HG02610 (cell line): ENCODE measurements at regions not wholly inside any gene's neighbourhood (a gene's known extent, or its start where the extent isn't known, plus 50 kb on each side); places are given as distances from the start of the nearest gene placed in this dataset.
"Not testable (repeated sequence)": the region's sequence is repeated elsewhere in the genome, so short reads cannot be mapped to it uniquely, and the experiment has no call there.

Experiments used
- ATAC-seq: cut with Tn5 transposase; IDR thresholded peaks from one replicate; pipeline ENCODE4 v1.9.1; 2021; ENCODE audit warnings: mild to moderate bottlenecking, moderate library complexity; ENCODE audit not compliant: unreplicated experiment

DNA sequence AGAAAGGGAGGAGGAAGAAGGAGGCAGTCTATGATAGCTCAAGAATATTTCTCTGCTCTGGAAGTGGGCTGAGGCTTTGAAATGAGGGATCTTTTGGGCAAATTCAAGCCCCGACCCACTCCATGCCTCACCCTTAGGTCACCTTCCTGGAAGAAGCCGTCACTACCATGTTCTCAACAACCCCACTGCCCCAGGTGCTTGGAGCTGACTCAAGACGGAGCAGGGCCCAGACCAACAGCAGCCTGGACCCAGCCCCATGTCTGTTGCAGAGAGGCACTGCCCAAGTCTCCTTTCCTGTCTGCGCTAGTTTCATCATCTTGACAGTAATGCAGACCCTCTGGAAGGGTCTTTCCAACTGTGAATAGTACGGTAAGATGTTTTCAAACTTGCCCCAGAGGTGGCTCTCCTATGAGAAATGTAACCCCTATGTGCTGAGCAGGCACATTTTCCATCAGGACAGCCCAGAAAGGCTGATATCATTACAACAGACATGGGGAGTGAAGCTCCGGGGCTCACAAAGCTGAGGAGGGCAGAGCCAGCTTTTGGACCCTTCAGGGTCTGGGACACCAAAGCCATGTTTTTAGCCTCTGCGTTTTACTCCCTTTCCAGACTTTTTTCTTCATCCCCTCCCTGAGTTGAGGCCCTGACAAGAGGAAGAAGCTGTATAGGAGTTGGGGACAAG lies 128.2 kb upstream of the LARP1 start:
- ATAC-seq = no peak

DNA sequence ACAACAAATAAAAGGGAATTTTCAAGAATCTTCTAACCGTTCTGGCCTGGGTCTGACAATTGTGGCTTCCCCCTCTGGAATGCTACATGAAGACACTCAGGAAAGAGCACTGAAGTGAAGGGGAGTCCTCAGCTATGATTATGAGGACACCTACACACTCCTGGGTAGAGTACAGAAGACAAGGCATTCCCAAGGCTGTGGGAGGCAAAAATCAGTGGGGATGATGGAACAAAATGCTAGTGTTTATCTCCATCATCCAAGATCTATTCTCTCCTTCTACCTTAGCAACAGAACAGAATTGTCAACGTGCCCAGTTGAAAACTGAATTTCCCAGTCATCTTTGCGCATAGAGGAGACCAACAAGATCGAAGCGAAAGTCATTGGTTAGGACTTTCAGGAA lies 130.1 kb upstream of the LARP1 start:
- ATAC-seq = no peak

DNA sequence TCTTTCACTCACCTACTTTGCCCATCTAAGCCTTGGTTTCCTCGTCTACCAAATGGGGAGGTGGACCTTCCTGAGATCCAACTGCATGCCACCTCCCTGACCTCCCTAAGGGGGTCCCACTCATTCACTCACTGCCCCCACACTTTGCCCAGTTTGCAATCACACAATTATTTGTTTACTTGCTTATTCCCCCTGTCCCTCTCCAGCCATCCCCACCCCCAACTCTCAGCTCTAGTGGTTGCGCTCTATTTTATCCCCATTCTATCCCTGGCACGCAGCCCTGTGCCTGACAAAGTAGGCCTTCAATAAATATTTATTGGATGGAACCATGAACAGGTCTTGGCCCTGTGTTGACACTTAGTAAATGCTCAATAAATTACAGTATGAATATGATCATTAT lies 130.8 kb upstream of the LARP1 start:
- no peak for ATAC-seq

DNA sequence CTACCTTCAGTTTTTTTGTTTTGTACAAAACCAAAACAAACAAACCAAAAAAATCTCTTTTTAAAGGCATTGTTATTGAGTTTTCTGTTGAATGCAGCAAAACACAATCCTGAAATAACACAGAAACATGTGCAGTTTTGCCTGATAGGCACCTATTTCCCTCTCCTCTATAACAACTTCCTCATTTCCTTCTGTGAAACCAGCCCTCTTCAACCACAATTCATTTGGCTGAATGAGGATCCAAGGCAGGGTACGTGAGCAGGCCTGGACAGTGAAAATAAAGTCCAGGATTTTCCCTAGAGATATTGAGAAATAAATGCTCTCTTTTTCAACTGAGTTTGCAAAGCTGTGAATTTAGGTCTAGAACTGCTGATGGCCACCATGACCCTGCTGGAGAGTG lies 134.8 kb upstream of the LARP1 start:
- no peak for ATAC-seq

DNA sequence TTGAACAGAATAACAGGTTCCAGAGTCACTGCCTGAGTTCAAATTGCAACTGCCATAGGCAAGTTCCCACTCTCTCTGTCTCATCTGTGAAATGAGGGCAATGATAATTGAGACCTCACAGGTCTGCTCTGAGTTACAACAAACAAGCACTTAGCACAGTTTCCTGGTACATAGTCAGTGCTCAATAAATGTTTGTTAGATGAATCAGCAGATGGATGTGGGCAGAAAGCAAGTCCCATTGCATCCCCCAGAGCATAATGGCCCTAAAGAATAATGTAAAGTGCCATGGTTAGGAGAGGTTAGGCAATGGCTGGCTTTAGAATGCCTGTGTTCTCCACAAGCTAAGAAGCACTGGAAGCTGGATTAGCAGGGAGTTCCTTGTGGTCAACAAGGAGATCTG lies 136.5 kb upstream of the LARP1 start:
- no peak for ATAC-seq

DNA sequence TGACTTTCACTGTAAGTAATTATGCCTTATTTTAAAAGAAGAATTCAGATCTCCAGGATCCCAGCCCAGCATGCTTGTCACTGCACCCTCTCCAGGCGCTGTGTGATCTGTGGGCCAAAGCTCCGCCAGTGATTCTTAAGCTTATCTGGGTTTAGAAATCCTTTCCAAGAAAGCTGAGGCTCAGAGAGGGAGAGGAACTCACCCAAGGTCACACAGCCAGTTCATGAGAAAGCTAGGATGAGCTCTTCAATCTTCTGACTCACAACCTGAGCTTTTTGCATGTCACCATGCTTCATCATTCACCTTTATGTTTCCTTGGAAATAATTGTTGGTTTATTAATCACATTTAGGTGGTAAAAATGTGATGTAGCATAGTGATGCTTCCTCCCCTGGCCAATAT lies 136.6 kb upstream of the HAND1 start:
- ATAC-seq = no peak

DNA sequence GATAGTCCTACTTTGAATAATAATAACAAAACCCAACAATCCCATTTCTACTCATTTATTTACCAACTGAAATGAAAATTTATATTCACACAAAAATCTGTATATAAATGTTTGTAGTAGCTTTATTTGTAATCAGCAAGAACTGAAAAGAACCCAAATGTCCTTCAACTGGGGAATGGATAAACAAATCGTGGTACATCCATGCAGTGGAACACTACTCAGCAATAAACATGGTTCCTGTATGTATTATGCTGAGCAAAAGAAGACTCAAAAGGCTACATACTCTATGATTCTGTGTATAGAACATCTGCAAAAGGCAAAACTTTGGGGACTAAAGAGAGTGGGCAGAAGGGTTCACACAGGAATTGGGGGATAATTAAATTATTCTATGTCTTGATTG lies 136.1 kb upstream of the HAND1 start:
- no peak for ATAC-seq

DNA sequence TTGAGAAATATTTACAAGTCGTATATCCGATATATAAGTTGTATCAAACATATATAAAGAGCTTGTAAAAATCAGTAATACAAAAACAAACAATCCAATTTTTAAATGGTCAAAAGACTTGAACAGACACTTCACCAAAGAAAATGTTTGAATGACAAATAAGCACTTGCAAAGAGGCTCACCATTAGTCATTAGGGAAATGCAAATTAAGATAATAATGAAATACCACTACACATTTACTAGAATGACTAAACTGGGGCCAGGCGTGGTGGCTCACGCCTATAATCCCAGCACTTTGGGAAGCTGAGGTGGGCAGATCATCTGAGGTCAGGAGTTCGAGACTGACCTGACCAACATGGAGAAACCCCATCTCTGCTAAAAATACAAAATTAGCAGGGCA lies 134.6 kb upstream of the HAND1 start:
- no peak for ATAC-seq

DNA sequence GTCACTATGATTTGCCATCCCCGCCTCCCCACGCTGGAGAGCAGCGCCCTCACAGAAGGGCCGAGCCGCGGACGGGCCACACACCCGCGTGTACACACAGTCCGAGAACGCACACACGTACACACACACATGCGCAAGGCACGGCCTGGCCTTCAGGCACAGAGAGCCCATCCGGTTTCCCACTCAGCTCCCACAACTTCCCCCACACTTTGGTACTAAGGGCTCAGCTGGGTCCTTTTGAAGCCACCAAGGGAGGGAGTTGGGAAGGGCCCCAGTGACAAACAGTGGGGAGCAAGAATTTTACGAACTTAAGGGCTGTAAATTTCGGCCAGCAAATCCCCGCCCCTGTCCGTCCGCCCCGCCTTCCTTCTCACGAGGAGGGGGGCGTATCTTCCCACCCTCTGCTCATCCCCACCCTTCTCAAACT lies 133.3 kb upstream of the HAND1 start:
- no peak for ATAC-seq

DNA sequence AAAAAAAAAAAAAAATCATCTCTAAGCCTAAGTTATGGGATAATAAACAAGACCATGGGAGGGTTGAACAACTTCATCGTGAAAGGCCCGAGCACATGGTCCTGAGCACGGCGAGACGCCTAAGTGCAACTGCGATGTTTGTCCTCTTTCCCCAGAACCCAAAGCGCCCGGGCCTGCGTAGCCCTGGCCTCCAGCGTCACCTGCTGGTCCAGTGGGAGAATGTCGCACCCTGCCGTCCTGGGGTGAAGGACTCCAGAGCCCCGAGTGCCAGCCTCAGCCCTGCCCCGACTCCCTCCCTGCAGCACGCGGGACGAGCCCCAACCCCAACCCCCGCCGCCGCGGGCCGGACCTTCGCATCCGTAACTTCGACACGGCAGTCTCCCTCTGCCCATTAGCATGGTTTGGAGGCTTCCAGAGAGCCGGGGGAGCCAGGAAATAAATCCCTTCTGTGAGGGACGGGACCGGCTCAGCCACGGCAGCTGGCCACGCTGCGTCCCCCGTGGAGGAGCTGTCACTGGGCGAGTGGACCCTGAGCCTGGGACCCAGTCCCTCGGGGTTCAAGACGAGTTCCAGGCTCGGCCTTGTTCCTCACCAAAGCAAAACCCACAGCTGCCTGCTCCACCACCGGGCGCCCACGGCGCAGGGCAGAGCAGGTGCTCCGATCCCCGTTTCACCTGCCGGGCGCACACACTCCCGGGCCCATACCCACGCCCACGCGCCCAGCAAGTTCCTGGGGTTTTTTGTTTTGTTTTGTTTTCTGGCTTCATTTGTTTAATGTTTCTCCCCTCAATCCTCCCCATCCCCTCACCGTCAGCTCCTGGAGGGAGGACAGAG lies 132.5 kb upstream of the HAND1 start:
- peak; percentile 87 for ATAC-seq

DNA sequence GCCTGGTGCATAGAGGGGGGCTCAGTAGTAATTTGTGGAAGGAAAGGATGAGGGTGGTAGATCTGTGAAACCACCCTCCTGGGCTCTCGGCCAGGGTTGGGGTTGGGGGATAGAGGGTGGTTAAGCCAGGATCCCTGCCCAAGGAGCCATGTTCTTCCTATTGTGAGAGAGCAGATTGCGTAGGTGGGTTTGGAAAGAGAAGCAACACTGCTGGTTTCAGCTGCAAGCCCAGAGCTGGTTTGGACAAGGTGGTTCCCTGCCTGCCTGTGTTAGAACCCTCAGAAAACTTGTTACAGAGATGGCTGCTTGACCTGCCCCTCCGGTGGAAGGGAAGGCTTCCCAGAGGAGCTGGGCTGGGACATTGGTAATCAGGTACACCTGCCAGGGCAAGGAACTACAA lies 131.2 kb upstream of the HAND1 start:
- ATAC-seq = no peak

DNA sequence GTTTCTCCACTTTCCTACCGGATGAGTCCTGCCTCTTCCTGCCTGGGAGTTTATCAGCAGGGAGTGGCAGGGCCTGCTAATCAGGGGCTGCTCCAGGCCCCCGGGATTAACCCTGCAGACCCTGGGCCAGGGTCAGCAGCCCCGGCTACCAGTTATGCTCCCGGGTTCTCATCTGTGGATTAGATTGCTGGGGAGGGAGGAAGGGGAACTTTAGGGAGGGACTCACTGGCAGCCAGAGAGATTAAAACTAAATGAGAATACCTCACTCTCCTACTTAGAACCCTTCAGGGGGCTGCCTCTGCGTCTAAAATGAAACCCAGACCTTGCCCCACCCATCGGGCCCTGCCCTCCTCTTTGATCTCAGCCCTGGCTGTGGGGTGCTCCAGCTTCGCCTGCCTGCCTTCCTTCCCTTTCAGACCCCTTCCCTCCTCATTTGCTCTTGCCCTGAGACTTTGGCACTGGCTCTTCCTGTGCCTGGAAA lies 130.5 kb upstream of the HAND1 start:
- ATAC-seq = no peak

DNA sequence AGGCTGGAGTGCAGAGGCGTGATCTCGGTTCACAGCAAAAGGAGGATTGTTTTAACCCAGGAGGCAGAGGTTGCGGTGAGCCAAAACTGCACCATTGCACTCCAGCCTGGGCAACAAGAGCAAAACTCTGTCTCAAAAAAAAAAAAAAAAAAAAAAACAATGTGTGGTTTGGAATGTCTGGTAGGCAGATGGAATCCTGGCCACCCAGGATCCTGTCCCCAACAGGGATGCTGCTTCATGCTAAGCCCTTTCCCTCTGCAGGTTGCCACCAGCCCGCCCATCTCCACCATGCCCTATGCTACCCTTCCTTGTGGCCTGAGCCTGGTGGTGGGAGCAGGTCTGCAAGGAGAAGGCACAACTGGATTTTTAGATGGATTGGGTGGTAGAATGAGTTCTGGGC lies 129.7 kb upstream of the HAND1 start:
- no peak for ATAC-seq

DNA sequence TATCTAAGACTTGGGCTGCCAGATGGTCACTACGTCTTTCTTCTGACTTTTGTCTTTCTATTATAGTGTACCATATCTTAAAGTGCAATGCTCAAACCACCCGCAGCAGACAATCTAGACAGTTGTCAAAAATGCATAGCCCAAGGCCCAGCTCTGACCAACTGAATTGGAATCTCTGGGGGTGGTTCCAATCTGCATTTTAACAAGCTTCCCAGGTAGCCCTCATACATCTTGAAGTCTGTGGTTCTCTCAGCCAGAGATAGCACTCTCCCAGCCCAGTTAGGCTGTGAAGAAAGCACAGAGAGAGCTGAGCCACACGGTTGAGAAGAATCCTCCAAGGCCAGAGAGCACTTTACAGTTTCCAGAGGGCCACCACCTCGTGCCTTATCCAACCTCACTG lies 128.2 kb upstream of the HAND1 start:
- ATAC-seq = no peak

DNA sequence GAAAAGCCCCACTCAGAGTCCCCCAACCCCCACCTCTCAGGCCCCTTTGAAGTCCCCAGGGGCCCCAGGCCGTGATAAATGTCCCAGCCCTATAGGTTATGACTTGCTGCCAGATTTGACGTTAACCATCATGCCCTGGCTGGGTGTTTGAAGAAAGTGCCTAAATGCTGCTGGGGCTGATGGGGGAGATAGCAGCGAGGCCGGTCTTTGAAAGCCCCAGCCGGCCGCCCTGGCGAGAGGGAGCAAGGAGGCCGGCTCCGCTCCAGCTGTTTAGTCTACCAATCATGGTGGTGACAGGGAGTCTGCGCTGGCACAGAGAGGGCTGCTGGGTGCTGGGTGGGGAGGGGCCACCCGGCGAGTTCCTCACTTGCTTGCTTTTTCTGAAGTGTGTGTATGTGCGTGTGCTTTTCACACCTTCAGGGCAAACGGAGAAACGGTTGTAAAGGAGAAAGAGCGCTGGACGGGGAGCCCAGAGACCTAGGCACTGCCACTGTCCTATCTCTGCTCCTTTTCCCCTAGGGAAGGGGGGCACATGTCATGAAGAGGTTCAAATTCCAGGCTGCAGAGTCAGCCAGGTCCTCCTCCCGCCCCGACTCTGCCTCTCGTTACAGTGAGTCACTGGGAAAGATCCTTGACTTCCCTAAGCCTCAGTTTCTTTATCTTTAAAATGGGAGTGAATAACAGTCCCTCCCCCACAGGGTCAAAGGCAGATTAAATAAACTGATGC lies 126.1 kb upstream of the HAND1 start:
- no peak for ATAC-seq

DNA sequence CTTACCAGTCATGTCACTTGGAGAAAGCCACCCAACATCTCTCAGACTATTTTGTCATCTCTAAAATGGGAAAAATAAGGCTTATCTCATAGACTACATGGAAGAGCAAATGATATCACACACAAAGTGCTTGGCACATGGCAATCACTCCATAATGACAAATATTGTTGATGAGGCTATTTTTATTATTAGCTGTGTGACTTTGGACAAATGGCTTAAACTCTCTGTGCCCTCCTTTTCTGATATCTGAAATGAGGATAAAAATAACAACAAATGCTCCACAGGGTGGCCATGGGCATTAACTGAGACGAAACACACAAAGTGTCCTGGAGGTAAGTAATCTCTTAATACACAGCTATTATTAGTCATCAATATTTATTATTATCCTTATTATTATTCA lies 125.5 kb upstream of the HAND1 start:
- ATAC-seq = no peak

DNA sequence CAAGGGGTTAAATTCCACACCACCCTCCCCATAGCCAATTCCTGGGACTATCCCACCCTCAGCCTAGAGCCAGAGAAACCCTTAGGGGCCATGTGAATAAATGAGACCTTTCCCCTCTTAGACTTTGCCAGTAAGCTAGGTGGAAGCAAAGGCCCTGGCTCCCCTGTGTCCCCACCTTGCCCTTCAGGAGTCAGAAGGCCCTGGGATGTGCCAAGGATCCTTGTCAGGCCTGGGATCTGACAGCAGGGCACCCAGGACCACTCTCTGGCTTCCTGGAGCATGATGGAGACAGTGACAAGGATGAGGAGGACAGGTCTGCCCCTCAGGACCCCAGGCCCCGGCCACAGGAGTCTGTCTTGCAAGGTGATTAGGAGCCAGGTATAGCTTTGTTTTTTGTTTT lies 125.0 kb upstream of the HAND1 start:
- no peak for ATAC-seq

DNA sequence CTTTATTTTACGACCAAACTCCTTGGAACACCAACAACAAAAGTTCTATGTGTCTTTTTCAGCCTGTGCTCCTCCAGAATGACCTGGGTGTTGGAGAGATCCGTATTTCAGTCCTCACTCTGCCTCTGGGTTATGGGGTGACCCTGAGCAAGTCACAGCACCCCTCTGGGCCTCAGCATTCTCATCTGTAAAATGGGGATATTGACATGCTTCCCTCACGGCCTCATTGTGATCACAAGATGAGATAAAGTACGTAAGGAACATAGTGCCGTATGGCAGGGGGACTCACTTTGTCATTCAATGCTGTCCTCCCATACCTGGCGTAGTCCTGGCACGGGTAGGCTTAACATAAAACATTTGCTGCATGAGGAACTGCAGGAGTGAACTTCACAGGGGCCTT lies 123.0 kb upstream of the HAND1 start:
- ATAC-seq = no peak

DNA sequence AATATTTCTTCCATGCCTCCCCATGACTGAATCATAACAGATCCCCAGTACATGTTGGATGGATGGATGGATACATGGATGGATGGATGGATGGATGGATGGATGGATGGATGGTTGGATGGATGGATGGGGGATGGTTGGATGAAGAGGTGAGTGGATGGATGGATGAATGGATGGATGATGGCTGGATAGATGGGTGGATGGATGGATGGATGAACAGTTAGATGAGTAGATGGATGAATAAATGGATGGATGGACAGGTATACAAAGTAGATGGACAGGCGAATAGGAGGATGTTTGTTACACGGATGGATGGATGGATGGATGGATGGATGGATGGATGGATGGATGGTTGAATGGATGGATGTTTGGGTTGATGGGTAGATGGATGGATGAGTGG lies 120.0 kb upstream of the HAND1 start:
- ATAC-seq = no peak

DNA sequence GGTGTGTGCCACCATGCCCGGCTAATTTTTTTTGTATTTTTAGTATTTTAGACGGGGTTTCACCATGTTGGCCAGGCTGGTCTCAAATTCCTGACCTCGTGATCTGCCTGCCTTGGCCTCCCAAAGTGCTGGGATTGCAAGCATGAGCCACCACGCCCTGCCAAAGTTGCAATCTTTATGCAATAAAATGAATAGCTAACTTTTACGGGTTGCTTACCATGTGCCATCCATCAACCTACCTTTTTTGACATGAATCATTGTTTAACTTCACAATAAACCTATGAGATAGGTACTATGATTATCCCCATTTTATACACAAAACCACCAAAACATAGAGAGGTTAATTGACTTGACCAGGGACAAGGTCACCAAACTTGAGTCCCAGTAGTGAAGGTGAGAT lies 118.8 kb upstream of the HAND1 start:
- ATAC-seq = not testable (repeated sequence)

DNA sequence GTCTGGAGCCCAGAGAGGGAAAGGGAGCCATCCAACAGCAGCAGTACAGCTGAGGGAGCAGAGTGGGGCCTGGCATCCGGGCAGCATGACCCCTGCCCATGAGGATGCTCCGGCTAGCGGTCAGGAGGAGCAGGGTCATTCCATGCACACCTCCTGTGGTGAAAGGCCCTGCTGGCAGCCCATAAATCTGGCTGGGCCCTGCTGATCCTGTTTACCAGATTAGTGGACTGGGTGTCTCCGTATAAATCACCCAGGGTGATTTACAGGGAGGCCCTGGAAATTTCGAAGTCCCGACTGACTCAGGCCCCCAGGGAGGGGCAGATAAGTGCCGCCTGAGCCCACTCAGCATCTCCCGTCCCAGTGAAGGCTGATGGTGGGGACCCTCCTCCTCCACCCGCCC lies 117.6 kb upstream of the HAND1 start:
- no peak for ATAC-seq

DNA sequence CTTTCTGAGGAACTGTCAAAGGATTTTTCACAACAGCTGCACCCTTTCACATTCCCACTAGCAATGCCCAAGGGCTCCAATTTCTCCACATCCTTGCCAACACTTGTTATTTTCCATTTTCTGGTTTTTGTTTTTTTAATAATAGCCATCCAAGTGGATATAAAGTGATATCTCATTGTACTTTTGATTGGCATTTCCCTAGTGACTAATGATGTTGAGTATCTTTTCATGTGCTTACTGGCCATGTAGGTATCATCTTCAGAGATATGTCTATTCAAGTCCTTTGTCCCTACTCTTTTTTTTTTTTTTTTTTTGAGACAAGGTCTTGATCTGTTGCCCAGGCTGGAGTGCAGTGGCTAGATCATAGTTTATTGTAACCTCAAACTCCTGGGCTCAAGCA lies 115.8 kb upstream of the HAND1 start:
- ATAC-seq = no peak
